Right ventricle myocardium superior (tissue), 1 donor: ENCODE measurements at regions not wholly inside any gene's neighbourhood (a gene's known extent, or its start where the extent isn't known, plus 50 kb on each side); places are given as distances from the start of the nearest gene placed in this dataset.
"Not testable (repeated sequence)": the region's sequence is repeated elsewhere in the genome, so short reads cannot be mapped to it uniquely, and the experiment has no call there.

ENCODE experiments used
- ATAC-seq: fragments of 200-7000 bp; cut with Tn5 transposase; one replicate; pipeline ENCODE4 v1.9.1; 2020; ENCODE audit warnings: mild to moderate bottlenecking; ENCODE audit not compliant: poor library complexity
- DNase-seq: peaks from one replicate; pipeline ENCODE4 v3.0.0-alpha.2; 2020
- intact Hi-C: fragments of 100-400 bp; cut with DNase I; formaldehyde crosslinking; loops from one replicate; pipeline ENCODE4 v1.11.2; 2022
- donor health status: DM: no; HTN: yes; CAD: no; lungs with severe emphysema.

DNA sequence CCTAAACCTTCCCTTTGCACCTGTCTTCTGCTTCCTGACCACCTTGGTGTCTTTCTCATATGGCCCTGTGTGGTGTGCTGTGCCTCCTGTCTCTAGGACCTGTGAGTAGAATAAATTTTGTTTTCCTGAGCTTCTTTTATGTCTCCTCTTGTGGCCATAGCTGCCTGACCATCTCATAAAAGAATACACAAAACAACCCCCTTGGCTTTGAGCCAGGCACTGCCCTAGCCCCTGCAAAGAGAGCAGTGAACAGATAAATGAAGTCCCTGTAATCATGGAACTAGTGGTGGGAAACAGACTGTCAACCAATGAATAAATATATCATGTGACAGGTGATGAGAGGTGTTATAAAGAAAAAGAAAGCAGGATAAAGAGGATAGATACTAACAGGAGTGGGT lies 485.1 kb downstream of the CSNK1G3 start:
- intact Hi-C loops = no loop called here
- ATAC-seq = no peak
- no peak for DNase-seq

DNA sequence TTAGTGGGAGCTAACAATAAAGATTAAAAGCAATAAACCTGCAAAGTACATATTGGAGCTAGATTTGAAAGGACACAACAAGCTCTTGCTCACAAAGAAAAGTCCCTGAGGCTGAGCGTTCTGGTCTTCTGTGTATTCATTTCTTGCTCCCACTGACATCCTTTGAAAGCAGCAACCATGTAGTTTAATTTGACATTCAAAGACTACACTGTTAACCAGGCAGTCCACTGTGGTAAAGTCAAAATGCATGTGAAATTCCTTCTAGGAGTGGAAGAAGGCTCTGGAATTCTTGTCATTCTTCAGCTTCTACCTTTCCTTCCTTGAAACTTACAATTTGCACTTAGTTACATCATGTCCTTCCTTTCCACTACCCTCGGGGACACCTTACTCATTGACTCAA lies 480.7 kb downstream of the CSNK1G3 start:
- intact Hi-C loops = no loop called here
- DNase-seq (no peak), ATAC-seq (no peak)

DNA sequence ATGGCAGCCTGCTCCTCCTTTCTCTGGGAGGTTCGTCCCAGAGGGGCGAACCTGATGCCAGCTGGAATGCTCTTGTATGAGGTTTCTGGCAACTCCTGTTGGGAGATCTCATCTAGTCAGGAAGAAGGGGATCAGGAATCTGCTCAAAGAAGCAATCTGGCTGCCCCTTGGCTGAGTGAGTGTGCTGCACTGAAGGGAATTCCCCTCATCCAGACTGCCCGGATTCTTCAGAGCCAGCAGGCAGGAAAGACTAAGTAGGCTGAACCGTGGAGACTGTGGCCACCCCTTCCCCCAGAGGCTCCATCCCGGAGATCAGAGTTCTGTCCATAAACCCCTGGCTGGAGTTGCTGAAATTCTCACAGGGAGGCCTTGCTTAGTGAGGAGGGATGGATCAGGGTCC lies 476.0 kb downstream of the CSNK1G3 start:
- ATAC-seq (no peak), DNase-seq (no peak)
- intact Hi-C loops = no loop called here

DNA sequence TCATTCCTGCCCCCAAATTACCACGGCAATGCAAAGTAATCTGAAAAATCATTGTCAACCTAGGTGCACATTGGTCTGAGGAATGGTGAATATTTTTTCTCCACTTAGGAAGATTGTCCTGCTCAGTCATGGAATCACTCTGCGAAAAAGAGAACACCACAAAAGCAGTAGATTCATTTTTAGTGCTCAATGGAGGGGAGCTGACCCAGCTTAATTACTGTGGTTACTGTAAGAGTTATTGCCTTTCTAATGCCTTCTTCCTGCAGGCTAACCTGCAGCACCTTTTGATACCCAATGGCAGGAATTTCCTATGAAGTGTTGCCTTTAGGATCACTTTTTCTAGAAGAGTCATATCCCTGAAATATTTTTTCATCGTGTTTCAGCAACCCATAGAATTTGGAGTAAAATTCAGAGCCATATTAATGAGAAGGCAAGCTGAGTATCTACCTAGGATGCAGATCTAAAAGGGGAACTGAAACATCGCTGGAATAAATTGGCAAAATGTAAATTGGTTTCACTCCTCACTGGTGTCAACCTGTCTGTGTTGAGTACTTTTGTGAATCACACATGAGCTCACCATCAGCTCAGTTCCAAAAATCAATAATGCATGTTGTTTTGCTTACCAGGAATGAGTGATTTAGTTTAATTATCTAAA lies 464.5 kb downstream of the CSNK1G3 start:
- no peak for DNase-seq
- ATAC-seq = no peak
- intact Hi-C loops = no loop called here

DNA sequence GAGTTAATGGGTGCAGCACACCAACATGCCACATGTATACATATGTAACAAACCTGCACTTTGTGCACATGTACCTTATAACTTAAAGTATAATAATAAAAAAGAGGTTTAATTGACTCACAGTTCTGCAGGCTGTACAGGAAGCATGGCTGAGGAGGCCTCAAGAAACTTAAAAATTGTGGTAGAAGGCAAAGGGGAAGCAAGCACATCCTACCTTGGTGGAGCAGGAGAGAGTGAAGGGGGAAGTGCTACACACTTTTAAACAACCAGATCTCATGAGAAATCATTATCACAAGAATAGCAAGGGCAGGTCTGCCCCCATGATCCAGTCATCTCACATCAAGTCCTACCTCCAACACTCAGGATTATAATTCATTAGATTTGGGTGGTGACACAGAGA lies 463.5 kb downstream of the CSNK1G3 start:
- DNase-seq, ATAC-seq, intact Hi-C loops: not testable (repeated sequence)

DNA sequence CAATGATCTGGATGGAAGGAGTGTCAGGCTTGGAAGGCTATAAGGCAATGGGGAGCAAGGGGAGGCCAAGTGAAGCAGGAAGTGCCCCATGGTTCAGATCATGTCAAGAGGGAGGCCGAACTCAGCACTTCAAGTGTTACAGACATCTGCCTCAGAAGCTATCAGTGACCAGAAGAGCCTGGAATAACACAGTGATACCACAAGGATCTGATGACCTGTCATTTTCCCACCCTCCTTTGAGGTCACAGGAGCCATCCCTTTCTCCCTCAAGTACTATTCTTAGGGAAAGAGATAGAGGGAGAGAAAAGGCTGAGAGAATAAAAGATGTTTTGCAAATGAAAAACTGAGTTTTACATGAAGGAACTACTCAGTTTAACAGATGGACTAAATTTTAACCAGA lies 454.8 kb downstream of the CSNK1G3 start:
- ATAC-seq = no peak
- intact Hi-C loops = no loop called here
- DNase-seq = no peak

DNA sequence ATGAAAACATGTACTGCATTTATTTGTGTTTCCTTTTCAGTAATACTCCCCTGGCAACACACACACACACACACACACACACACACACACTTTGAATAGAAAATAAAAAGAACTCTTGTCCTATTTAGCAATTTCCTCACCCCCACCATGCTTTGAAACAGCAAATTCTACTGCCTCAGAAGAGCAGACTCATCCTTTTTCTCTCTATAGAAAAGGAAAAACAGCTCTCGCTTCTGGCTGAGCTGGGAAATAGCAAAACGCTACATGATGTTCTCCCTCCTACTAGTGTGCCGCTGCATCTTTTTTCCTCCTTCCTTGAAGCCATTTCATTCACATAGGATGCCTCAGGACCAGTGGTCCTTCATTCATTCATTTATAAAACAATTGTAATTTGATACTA lies 453.6 kb downstream of the CSNK1G3 start:
- ATAC-seq (no peak), DNase-seq (no peak)
- intact Hi-C loops = no loop called here

DNA sequence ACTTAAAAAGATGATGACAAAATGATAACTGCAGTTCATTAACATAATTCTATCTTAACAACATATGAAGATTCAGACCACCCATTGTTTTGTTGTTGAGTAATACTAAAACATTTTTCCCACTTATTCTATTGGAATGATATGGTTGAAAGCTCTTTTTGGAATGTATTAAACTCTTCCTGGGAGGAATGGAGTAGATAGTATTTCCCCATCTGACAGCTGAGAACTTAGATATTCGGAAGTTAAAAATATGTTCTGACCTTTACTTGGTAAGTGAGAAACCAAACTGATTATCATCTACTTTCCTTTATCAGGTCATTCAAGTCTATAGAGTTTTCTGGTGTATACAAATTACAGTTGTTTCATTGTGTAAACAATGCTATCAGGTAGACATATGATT lies 452.9 kb downstream of the CSNK1G3 start:
- ATAC-seq = no peak
- intact Hi-C loops = no loop called here
- DNase-seq = no peak

DNA sequence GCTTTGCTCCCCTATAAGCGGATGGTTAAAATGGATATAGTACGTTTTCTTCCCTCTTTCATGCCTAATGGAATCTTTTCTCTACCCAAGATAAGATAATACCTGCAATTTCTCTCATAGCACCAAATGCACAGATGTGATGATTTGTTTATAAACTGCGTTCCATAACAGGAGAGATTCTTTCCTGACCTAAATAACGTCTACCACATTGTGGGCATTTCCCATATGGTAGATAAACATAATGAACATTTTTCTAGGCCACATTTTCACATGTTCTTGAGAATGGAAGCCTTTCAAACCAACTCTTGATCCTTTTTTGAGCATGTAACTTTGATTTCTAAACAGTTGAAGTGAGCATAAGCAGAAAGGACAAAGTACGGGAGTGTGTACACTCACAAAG lies 448.5 kb downstream of the CSNK1G3 start:
- intact Hi-C loops = no loop called here
- ATAC-seq (no peak), DNase-seq (no peak)

DNA sequence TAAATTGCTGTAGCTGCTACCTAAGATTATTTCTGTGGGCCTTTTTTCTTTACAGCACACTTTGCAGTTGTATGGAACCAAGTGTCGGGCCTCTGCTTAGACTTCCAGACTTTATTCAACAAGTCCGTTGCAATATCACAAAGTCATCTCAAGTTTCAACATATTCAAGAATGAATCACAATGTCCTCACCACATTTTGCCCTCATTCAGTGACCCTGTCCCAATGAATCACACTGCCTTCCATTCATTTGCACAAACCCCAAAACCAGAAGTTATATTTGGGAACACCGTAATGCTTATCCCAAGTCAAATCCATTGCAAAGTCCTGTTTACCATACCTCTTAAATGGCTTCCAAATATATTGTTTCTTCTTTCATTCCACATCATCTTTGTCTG lies 439.6 kb downstream of the CSNK1G3 start:
- intact Hi-C loops = no loop called here
- no peak for ATAC-seq
- no peak for DNase-seq

DNA sequence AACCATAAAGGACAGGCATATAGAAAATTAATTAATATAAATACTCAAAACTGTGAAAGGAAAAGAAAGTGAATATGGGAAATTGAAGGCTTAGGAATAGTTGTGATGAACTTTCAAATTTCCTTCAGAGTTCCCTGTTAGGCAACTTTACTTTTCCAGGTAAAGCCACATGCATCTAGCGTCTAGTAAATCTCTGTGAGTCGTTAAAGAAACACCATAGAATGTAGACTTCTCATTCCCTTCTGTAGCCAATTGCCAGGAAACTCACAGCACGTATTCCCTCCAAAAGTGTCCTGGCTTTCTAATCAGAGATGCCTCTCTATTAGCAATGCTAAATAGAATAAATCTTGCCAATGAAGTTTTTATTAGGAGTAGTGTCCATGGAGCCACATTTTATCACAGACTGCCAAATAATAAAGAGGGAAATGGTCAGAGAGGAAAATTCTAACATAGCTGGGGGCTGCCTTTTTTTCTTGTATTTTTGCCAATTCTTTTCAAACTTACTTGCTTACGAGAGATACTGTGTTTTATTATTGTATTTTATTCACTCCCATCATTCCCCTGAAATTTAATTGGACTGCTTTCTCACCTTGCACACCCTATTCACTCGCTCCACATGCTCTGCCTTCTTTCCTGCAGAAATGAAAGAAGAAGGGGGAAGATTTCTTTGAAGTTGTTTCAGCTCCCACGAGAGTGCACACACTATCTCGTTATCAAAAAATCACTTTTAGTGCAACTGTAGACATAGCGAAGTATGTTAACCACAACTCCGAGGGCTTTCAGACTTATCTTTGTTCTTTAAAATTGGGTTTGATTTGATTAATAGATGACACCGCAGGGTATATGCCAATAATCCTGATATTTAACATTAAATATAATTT lies 439.0 kb downstream of the CSNK1G3 start:
- ATAC-seq (no peak), DNase-seq (no peak)
- intact Hi-C loops = no loop called here

DNA sequence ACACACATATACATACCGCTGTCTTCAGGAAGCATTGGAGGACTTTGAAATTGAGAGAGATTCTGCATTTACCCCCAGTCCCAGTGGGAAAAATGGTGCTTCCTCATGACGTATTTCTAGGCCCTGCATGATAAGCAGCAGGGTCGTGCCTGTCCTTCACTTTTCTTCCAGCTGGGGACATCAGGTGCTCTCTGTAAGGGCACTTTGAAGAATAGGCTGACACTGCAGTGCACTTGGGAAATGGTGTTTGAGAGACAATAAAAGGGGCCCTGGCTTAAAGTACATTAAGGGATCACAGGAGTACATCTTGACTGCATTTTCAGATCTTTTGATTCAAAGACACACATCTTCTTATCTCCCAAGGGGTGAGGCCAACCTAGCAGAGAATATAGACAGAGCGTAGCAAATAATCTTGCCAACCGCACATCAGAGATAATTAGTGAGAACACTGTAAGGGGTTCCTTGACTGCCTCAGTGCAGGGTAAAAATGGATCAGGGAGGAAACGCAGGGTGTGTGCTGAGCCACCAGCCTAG lies 437.9 kb downstream of the CSNK1G3 start:
- ATAC-seq = no peak
- no peak for DNase-seq
- intact Hi-C loops = no loop called here

DNA sequence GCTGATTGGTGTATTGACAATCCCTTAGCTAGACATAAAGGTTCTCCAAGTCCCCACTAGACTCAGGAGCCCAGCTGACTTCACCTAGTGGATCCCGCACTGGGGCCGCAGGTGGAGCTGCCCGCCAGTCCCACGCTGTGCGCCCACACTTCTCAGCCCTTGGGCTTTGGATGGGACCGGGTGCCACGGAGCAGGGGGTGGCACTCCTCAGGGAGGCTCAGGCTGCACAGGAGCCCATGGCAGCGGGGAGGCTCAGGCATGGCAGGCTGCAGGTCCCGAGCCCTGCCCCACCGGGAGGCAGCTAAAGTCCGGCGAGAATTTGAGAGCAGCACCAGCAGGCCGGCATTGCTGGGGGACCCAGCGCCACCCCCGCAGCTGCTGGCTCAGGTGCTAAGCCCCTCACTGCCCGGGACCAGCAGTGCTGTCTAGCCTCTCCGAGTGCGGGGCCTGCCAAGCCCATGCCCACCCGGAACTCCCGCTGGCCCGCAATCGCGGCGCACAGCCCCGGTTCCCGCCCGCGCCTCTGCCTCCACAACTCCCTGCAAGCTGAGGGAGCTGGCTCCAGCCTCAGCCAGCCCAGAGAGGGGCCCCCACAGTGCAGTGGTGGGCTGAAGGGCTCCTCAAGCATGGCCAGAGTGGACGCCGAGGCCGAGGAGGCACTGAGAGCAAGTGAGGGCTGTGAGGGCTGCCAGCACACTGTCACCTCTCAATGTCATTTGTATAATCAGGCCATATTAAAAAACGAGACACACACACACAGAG lies 437.2 kb downstream of the CSNK1G3 start:
- intact Hi-C loops = no loop called here
- no peak for DNase-seq
- no peak for ATAC-seq

DNA sequence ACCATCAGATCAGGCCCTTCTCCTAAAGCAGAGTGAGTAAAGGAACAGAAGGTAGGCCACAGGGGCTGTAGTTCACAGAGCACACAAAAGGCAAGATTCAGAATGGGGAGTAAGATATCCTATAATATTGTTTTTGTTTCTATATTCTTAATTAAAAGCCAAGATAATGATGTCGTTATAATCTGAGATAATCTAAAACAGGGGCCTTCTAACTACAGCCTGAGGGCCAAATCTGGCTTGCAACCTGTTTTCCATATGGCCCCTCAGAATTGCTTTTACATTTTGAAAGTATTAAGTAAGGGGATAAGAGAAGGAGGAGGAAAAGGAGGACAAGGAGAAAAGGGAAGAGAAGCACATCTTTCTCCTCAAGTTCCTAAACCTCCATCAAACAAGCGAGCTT lies 435.8 kb downstream of the CSNK1G3 start:
- no peak for DNase-seq
- intact Hi-C loops = no loop called here
- no peak for ATAC-seq

DNA sequence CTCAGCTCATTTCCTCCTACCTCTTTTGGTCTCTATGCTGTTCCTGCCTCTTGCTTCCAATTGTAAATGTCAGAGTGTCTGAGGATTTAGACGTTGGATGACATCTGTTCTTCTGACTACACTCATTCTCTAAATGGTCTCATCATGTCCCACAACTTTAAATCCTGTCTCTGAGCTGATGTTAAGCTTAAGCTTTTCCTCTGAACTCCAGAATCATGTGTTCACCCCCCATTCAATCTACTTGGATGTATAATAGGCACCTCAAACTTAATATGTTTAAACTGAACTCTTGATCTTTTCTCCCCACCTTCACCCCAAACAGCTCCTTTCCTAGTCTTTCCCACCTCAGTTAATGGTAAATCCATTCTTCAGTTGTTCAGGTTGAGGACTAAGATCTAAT lies 433.6 kb downstream of the CSNK1G3 start:
- intact Hi-C loops = no loop called here
- DNase-seq = no peak
- no peak for ATAC-seq

DNA sequence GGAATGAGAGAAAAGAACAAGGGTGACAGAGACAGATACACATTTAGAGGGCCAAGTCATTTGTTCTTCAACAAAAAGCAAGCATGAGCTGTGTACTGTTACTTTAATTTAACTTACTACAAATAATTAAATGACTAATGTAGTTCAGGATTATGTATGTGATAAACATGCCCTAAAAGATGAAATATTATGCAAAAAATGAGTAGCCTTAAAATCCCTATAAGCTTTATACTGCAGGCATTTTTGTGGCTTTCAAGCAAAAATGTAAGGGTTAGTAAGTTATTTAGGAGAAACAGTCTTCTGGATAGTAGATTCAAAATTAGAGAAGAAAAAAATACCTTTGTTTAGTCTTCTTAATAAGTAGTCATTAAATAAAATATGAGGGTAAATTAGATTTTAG lies 431.2 kb downstream of the CSNK1G3 start:
- ATAC-seq = no peak
- intact Hi-C loops = no loop called here

DNA sequence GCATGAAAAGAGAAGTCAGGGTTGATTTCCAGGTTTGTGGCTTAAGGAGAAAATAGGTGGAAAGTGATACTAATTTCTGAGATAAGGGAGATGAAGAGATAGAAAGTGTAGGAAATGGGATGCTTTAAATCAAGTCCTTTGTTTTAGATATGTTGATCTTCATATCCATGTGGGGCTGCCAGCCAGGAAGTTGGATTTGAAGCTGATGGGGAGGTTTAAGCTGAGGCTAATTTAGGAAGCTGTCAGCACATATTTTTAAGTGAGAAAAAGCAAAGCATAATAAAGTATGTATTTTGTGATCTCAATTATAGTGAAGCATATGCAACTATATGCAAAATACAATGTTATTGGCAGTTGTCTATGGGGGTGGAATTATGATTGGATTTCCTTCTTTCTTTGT lies 428.4 kb downstream of the CSNK1G3 start:
- intact Hi-C loops = no loop called here
- ATAC-seq (no peak), DNase-seq (no peak)

More for the DNA sequence above, 431.2 kb downstream of the CSNK1G3 start:
- DNase-seq = no peak

DNA sequence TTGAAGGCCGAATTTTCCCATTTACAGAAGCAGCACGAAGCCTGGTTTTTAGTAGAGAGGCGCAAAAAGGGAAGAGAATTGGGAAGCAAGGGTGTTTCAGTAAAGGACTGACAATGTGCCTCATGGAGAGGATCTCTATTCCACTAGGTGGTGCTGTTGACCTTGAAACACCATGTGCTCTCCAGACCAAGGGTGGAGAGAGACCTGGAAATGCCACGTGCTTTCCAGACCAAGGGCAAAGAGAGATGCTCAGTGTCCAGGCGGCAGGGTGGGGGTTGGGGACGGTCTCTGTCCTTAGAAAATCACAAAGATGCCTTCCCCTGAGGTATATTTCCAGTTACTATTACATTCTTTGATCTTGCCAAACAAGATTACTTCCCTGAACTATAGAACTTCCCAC lies 425.3 kb downstream of the CSNK1G3 start:
- no peak for DNase-seq
- no peak for ATAC-seq
- intact Hi-C loops = no loop called here

DNA sequence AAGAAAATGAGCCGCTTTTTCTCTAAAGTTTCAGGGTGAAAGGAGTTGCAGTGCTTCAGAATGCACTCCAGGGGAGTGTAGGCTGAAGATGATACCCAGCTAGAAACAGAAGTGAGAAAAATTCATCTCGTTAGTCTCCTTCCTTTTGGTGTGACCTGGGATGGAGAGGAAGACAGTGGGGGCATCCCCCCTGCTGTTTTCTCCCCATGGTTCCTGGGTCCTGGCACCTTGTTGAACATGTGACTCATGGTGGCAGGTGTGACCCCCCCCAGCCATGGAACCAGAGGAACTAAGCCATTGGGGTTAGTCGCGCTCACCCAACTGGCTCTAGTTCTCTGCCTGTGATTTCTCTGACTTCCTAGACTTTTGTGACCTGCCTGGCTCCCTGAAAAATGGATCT lies 424.6 kb downstream of the CSNK1G3 start:
- no peak for ATAC-seq
- intact Hi-C loops = no loop called here
- no peak for DNase-seq
